ENCODE measurements at regions not wholly inside any gene's neighbourhood (a gene's known extent, or its start where the extent isn't known, plus 50 kb on each side); places are given as distances from the start of the nearest gene placed in this dataset.

GRCh38 chr12:114767906-114768722, 84.1 kb upstream of the TBX3 start:
- peak; percentile 35 for DNase-seq (ENCODE audit: low read depth)

GRCh38 chr12:114767084-114767760, 83.2 kb upstream of the TBX3 start:
- no peak for DNase-seq (ENCODE audit: low read depth)

GRCh38 chr12:114765960-114766691, 82.2 kb upstream of the TBX3 start:
- no peak for DNase-seq (ENCODE audit: low read depth)

- no peak for DNase-seq (ENCODE audit: low read depth)
Observed at GRCh38 chr12:114764510-114764909, 80.5 kb upstream of the TBX3 start.

- peak; percentile 25 for DNase-seq (ENCODE audit: low read depth)
Observed at GRCh38 chr12:114762490-114763110, 78.6 kb upstream of the TBX3 start.

GRCh38 chr12:114760151-114760877, 76.3 kb upstream of the TBX3 start:
- peak; percentile 30 for DNase-seq (ENCODE audit: low read depth)

GRCh38 chr12:114759635-114760034, 75.7 kb upstream of the TBX3 start:
- DNase-seq (ENCODE audit: low read depth) = no peak

- no peak for DNase-seq (ENCODE audit: low read depth)
Observed at GRCh38 chr12:114757684-114758325, 73.8 kb upstream of the TBX3 start.

GRCh38 chr12:114752217-114752616, 68.2 kb upstream of the TBX3 start:
- DNase-seq (ENCODE audit: low read depth) = no peak

- DNase-seq (ENCODE audit: low read depth) = no peak
Observed at GRCh38 chr12:114751712-114752111, 67.7 kb upstream of the TBX3 start.

- DNase-seq (ENCODE audit: low read depth) = no peak
Observed at GRCh38 chr12:114750917-114751316, 66.9 kb upstream of the TBX3 start.

GRCh38 chr12:114749065-114749464, 65.1 kb upstream of the TBX3 start:
- DNase-seq (ENCODE audit: low read depth) = no peak

- no peak for DNase-seq (ENCODE audit: low read depth)
Observed at GRCh38 chr12:114747012-114747858, 63.3 kb upstream of the TBX3 start.

- peak; percentile 36 for DNase-seq (ENCODE audit: low read depth)
Observed at GRCh38 chr12:114746297-114747011, 62.5 kb upstream of the TBX3 start.

- DNase-seq (ENCODE audit: low read depth) = peak; percentile 66
Observed at GRCh38 chr12:114744691-114745090, 60.7 kb upstream of the TBX3 start.

- DNase-seq (ENCODE audit: low read depth) = no peak
Observed at GRCh38 chr12:114744285-114744684, 60.3 kb upstream of the TBX3 start.

GRCh38 chr12:114743799-114744198, 59.8 kb upstream of the TBX3 start:
- DNase-seq (ENCODE audit: low read depth) = no peak

- DNase-seq (ENCODE audit: low read depth) = no peak
Observed at GRCh38 chr12:114743289-114743688, 59.3 kb upstream of the TBX3 start.

- DNase-seq (ENCODE audit: low read depth) = no peak
Observed at GRCh38 chr12:114742363-114742762, 58.4 kb upstream of the TBX3 start.

- peak; percentile 32 for DNase-seq (ENCODE audit: low read depth)
Observed at GRCh38 chr12:114741940-114742339, 58.0 kb upstream of the TBX3 start.

Measured in EH (cell line).